Neural progenitor cell (in vitro differentiated cells): ENCODE measurements at regions not wholly inside any gene's neighbourhood (a gene's known extent, or its start where the extent isn't known, plus 50 kb on each side); places are given as distances from the start of the nearest gene placed in this dataset.

Experiments
- DNase-seq: peaks from one replicate; pipeline ENCODE4 v3.0.0-alpha.2; 2016; ENCODE audit warnings: low spot score
- H2AFZ ChIP-seq: fragments of 200-600 bp; sonication (generic); replicated peaks from 2 replicates; pipeline ENCODE4 v1.6.1; 2016; ENCODE audit warnings: antibody characterized with exemption
- H3F3A ChIP-seq: fragments of 200-600 bp; sonication (generic); 2 replicates; pipeline ENCODE4 v1.6.1; 2016; ENCODE audit warnings: antibody characterized with exemption, low read depth
- H3K27ac ChIP-seq: fragments of 200-600 bp; sonication (generic); 2 replicates; pipeline ENCODE4 v1.5.1; 2016; ENCODE audit warnings: mild to moderate bottlenecking
- H3K27me3 ChIP-seq: fragments of 200-600 bp; sonication (generic); 2 replicates; pipeline ENCODE4 v1.6.1; 2016; ENCODE audit warnings: mild to moderate bottlenecking, moderate library complexity
- H3K36me3 ChIP-seq: fragments of 200-600 bp; sonication (generic); 2 replicates; pipeline ENCODE4 v1.5.1; 2016
- H3K4me1 ChIP-seq: fragments of 200-600 bp; sonication (generic); 2 replicates; pipeline ENCODE4 v1.6.1; 2016; ENCODE audit warnings: mixed run types
- H3K4me2 ChIP-seq: fragments of 200-600 bp; sonication (generic); 2 replicates; pipeline ENCODE4 v1.6.1; 2016
- H3K4me3 ChIP-seq: fragments of 200-600 bp; sonication (generic); 2 replicates; pipeline ENCODE4 v1.5.1; 2016
- H3K79me2 ChIP-seq: fragments of 200-600 bp; sonication (generic); 2 replicates; pipeline ENCODE4 v1.6.1; 2016; ENCODE audit warnings: low read depth
- H3K9ac ChIP-seq: fragments of 200-600 bp; sonication (generic); 2 replicates; pipeline ENCODE4 v1.6.1; 2016
- H3K9me3 ChIP-seq: fragments of 200-600 bp; sonication (generic); 2 replicates; pipeline ENCODE4 v1.5.1; 2016; ENCODE audit warnings: low read depth
- H4K20me1 ChIP-seq: fragments of 200-600 bp; sonication (generic); 2 replicates; pipeline ENCODE4 v1.6.1; 2016; ENCODE audit warnings: low read depth
- H3K27ac Mint-ChIP-seq: 3 replicates; pipeline ENCODE4 v1.8.0; 2021; ENCODE audit warnings: mixed read lengths
- H3K27me3 Mint-ChIP-seq: 2 replicates; pipeline ENCODE4 v1.8.0; 2022; ENCODE audit warnings: low read depth, mild to moderate bottlenecking, inconsistent platforms, moderate library complexity, mixed read lengths; ENCODE audit not compliant: insufficient read depth
- H3K36me3 Mint-ChIP-seq: 3 replicates; pipeline ENCODE4 v1.8.0; 2021; ENCODE audit warnings: mixed read lengths
- H3K4me1 Mint-ChIP-seq: 3 replicates; pipeline ENCODE4 v1.8.0; 2021; ENCODE audit warnings: mixed read lengths
- H3K4me3 Mint-ChIP-seq: 3 replicates; pipeline ENCODE4 v1.8.0; 2021; ENCODE audit warnings: mild to moderate bottlenecking, moderate library complexity, mixed read lengths
- H3K9me3 Mint-ChIP-seq: 3 replicates; pipeline ENCODE4 v1.8.0; 2020; ENCODE audit warnings: mixed read lengths
- CTCF ChIP-seq: fragments of 200-600 bp; sonication (generic); IDR thresholded peaks from 2 replicates; pipeline ENCODE4 v1.5.1; 2017; ENCODE audit warnings: antibody characterized with exemption, mild to moderate bottlenecking
- EZH2 ChIP-seq: fragments of 200-600 bp; sonication (generic); IDR thresholded peaks from 2 replicates; pipeline ENCODE4 v1.6.1; 2017; ENCODE audit warnings: antibody characterized with exemption, mild to moderate bottlenecking, moderate library complexity
- EZH2phosphoT487 ChIP-seq: fragments of 200-600 bp; sonication (generic); IDR thresholded peaks from 2 replicates; pipeline ENCODE4 v1.6.1; 2017; ENCODE audit warnings: antibody characterized with exemption

- H3K27ac ChIP-seq, result no peak overlapping the region
- TF ChIP-seq EZH2 (no peak), EZH2phosphoT487 (no peak), CTCF (no peak)
- no peaks in the 10 kb centered on the region for H3K4me1 ChIP-seq
- peaks cover 3% of the 10 kb centered on the region for H3K9me3 Mint-ChIP-seq
- no peaks in the 10 kb centered on the region for H3K9me3 ChIP-seq
- H3K79me2 ChIP-seq, result no peaks in the 10 kb centered on the region
- no peak overlapping the region for H3K9ac ChIP-seq
- no peaks in the 10 kb centered on the region for H3K27me3 Mint-ChIP-seq
- H3K4me3 Mint-ChIP-seq, result no peak overlapping the region
- no peaks in the 10 kb centered on the region for H4K20me1 ChIP-seq
- H3F3A ChIP-seq, result no peaks in the 10 kb centered on the region
- H3K27ac Mint-ChIP-seq, result no peak overlapping the region
- no peak for DNase-seq
- H3K4me1 Mint-ChIP-seq, result no peaks in the 10 kb centered on the region
- H3K36me3 Mint-ChIP-seq, result no peaks in the 10 kb centered on the region
- no peaks in the 10 kb centered on the region for H3K27me3 ChIP-seq
- H3K4me2 ChIP-seq, result no peak overlapping the region
- H2AFZ ChIP-seq, result no peak overlapping the region
- H3K4me3 ChIP-seq, result no peak overlapping the region
- no peaks in the 10 kb centered on the region for H3K36me3 ChIP-seq
Observed at GRCh38 chr5:164966611-164967010, 1461.2 kb downstream of the MAT2B start.

DNA sequence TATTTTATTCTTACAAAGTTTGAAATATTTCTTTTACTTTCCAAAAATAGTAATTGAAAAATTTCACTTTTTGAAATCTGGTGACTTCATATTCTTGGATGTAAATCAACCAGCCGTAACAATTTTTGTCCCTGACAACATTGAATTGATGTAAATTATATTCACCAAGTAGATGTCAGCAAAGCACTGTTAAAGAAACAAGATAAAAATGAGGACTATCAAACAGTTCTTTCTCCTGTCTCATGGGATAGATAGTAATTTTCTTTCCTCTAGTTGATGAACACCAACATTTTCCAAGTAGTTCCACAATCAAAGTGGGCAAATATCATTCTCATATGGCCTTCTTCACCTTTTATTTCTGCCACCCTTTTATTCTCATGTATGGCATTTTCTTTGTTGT, 1461.9 kb downstream of the MAT2B start:
- no peak overlapping the region for H3K4me3 ChIP-seq

GRCh38 chr5:164972973-164973372, 1467.6 kb downstream of the MAT2B start:
- no peak for DNase-seq
- no peaks in the 10 kb centered on the region for H3K4me1 Mint-ChIP-seq
- peaks cover 29% of the 10 kb centered on the region for H3K9me3 Mint-ChIP-seq
- H3K27ac Mint-ChIP-seq, result no peak overlapping the region
- Histone ChIP-seq H3K4me2 (no peak overlapping the region), H3K36me3 (no peaks in the 10 kb centered on the region), H3K27me3 (no peaks in the 10 kb centered on the region), H2AFZ (no peak overlapping the region), H3K9me3 (no peaks in the 10 kb centered on the region), H3K79me2 (no peaks in the 10 kb centered on the region), H4K20me1 (no peaks in the 10 kb centered on the region), H3K9ac (no peak overlapping the region), H3K27ac (no peak overlapping the region), H3K4me1 (no peaks in the 10 kb centered on the region), H3F3A (no peaks in the 10 kb centered on the region), H3K4me3 (no peak overlapping the region)
- TF ChIP-seq EZH2, result no peak
- TF ChIP-seq CTCF, result no peak
- no peak for TF ChIP-seq EZH2phosphoT487
- H3K27me3 Mint-ChIP-seq, result peaks cover 2% of the 10 kb centered on the region
- H3K36me3 Mint-ChIP-seq, result no peaks in the 10 kb centered on the region
- no peak overlapping the region for H3K4me3 Mint-ChIP-seq

More for the DNA sequence above, 1461.9 kb downstream of the MAT2B start:
- Histone ChIP-seq H3F3A (no peaks in the 10 kb centered on the region), H3K27me3 (no peaks in the 10 kb centered on the region), H3K9ac (no peak overlapping the region), H3K79me2 (no peaks in the 10 kb centered on the region), H2AFZ (no peak overlapping the region), H3K9me3 (no peaks in the 10 kb centered on the region), H3K4me1 (no peaks in the 10 kb centered on the region), H3K27ac (no peak overlapping the region), H3K36me3 (no peaks in the 10 kb centered on the region), H4K20me1 (no peaks in the 10 kb centered on the region), H3K4me2 (no peak overlapping the region)
- no peak for DNase-seq
- TF ChIP-seq CTCF (no peak), EZH2 (no peak), EZH2phosphoT487 (no peak)
- no peaks in the 10 kb centered on the region for H3K27me3 Mint-ChIP-seq
- H3K9me3 Mint-ChIP-seq, result peaks cover 3% of the 10 kb centered on the region
- no peaks in the 10 kb centered on the region for H3K36me3 Mint-ChIP-seq
- no peak overlapping the region for H3K27ac Mint-ChIP-seq
- no peaks in the 10 kb centered on the region for H3K4me1 Mint-ChIP-seq
- H3K4me3 Mint-ChIP-seq, result no peak overlapping the region

DNA sequence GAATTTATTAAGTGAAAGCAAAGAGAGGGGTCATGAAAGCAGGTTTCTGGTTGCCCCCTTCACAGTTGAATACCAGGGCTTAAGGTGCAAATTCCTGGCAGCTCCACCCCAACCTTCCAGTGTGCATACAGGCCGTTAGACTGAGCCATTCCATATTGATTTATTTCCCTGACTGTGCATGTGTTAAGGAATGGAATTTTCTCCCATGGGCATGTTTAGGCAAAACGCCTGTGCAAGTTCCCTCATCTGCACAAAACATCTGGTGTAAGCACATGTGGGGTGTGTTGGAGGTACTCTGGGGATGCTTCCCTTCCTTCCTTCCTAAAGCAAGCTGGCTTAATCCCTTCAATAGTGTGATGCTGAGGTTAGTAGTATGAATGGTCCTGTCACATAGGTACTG, 1470.6 kb downstream of the MAT2B start:
- no peaks in the 10 kb centered on the region for H3K36me3 ChIP-seq
- no peaks in the 10 kb centered on the region for H3K4me1 Mint-ChIP-seq
- peaks cover 27% of the 10 kb centered on the region for H3K9me3 Mint-ChIP-seq
- H3K27ac ChIP-seq, result no peak overlapping the region
- DNase-seq, result no peak
- no peak overlapping the region for H3K4me3 ChIP-seq
- H4K20me1 ChIP-seq, result no peaks in the 10 kb centered on the region
- no peak overlapping the region for H2AFZ ChIP-seq
- no peaks in the 10 kb centered on the region for H3K36me3 Mint-ChIP-seq
- H3K27me3 Mint-ChIP-seq, result peaks cover 2% of the 10 kb centered on the region
- no peak overlapping the region for H3K9ac ChIP-seq
- H3K4me2 ChIP-seq, result no peak overlapping the region
- H3K9me3 ChIP-seq, result no peaks in the 10 kb centered on the region
- no peaks in the 10 kb centered on the region for H3K79me2 ChIP-seq
- no peak for TF ChIP-seq EZH2
- no peak for TF ChIP-seq EZH2phosphoT487
- no peak for TF ChIP-seq CTCF
- H3K27me3 ChIP-seq, result no peaks in the 10 kb centered on the region
- no peaks in the 10 kb centered on the region for H3F3A ChIP-seq
- H3K27ac Mint-ChIP-seq, result no peak overlapping the region
- no peaks in the 10 kb centered on the region for H3K4me1 ChIP-seq
- no peak overlapping the region for H3K4me3 Mint-ChIP-seq
